AG04450 (cell line): ENCODE measurements at regions not wholly inside any gene's neighbourhood (a gene's known extent, or its start where the extent isn't known, plus 50 kb on each side); places are given as distances from the start of the nearest gene placed in this dataset.

Source experiments
- CTCF ChIA-PET: fragments of 300-600, 350-600 bp; formaldehyde crosslinking; extraction: SDS; loops from one replicate; lab custom pipeline; 2022; ENCODE audit warnings: antibody characterized with exemption, inconsistent platforms; lab: Charles Lee
- POLR2A ChIA-PET: fragments of 350-600 bp; formaldehyde crosslinking; extraction: SDS; loops from one replicate; lab custom pipeline; 2021; ENCODE audit warnings: antibody characterized with exemption, inconsistent platforms; lab: Yijun Ruan, JAX
- DNase-seq: peaks from one replicate; pipeline ENCODE4 v3.0.0-alpha.2; 2011; ENCODE audit warnings: low read depth, low spot score
- H3K27ac ChIP-seq: one replicate; pipeline ENCODE4 v1.5.1; 2012; ENCODE audit warnings: low read depth, low read length, control low read depth
- H3K27me3 ChIP-seq: one replicate; pipeline ENCODE4 v1.6.0; 2012; ENCODE audit warnings: low read length; ENCODE audit not compliant: control insufficient read depth, insufficient read depth
- H3K4me3 ChIP-seq: 2 replicates; pipeline ENCODE4 v1.5.1; 2011; ENCODE audit warnings: mild to moderate bottlenecking, low read depth, low read length, control low read depth
- H3K9me3 ChIP-seq: 2 replicates; pipeline ENCODE4 v1.5.1; 2012; ENCODE audit warnings: low read length; ENCODE audit not compliant: control insufficient read depth, insufficient read depth
- TF ChIP-seq, protein P1 (sequence below): IDR thresholded peaks from 2 replicates; pipeline ENCODE4 v1.5.1; 2011; ENCODE audit warnings: low read depth, low read length, control low read depth, inconsistent platforms

DNA sequence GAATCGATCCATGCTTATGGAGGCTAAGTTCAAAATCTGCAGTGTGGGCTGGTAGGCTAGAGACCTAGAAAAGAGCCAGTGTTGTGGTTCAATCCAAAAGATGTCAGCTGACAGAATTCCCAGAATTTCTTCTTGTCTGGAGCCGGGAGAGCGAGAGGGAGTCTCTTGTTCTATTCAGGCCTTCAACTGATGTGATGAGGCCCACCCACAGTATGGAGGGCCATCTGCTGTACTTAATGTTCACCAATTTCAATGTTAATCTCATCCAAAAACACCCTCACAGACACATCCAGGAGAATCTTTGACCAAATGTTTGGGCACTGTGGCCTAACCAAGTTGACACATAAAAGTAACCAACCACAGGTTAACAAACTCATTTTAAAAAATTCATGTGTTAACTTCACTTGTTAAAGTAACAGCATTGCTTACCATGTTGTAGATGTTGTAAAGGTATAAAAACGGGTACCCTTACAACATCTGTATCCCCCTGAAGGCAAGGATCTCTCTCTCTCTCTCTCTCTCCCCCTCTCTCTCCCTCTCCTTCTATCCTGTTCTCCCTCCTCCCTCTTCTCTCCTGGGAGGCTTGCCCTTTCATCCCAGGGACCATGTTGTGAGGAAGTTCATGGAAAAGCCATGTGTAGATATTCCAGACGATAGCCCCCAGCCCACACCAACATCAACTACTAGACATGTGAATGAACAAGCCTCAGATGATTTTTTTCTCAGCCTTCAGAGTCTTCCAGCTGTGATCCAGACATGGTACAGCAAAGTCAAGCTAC lies 66.4 kb upstream of the CHD2 start:
- no peak for DNase-seq
- ChIA-PET CTCF (no interaction called here), POLR2A (interaction anchor here (3.9 kb wide), 1 partner anchor 48 kb away, joined by 63 read pairs; no protein-coding TSS in a partner anchor)
- no peaks in the 10 kb centered on the region for H3K9me3 ChIP-seq
- TF ChIP-seq, protein P1, sequence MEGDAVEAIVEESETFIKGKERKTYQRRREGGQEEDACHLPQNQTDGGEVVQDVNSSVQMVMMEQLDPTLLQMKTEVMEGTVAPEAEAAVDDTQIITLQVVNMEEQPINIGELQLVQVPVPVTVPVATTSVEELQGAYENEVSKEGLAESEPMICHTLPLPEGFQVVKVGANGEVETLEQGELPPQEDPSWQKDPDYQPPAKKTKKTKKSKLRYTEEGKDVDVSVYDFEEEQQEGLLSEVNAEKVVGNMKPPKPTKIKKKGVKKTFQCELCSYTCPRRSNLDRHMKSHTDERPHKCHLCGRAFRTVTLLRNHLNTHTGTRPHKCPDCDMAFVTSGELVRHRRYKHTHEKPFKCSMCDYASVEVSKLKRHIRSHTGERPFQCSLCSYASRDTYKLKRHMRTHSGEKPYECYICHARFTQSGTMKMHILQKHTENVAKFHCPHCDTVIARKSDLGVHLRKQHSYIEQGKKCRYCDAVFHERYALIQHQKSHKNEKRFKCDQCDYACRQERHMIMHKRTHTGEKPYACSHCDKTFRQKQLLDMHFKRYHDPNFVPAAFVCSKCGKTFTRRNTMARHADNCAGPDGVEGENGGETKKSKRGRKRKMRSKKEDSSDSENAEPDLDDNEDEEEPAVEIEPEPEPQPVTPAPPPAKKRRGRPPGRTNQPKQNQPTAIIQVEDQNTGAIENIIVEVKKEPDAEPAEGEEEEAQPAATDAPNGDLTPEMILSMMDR, result no peak
- H3K4me3 ChIP-seq, result no peak overlapping the region
- no peaks in the 10 kb centered on the region for H3K27me3 ChIP-seq
- peak overlapping the region; percentile 52 for H3K27ac ChIP-seq

DNA sequence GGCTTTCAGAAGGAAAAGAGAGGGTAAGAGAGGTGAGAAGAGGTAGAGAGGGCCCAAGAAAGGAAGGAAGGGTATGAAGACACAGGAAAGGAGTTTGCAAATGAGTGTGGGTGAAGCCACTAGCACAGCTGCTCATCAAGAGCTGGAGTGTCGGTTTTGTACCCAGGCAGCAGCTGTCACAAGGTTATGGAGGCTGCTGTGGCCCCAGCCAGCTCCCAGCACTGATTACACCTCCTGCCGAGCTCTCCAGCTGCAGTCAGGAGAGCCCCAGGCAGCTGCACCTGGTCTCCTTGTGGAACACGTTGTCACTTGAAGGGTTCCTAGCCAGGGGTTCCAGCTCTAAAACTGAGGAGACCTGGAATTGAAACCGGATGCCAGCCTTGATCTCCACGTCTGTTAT lies 60.4 kb upstream of the CHD2 start:
- no peaks in the 10 kb centered on the region for H3K9me3 ChIP-seq
- ChIA-PET POLR2A (interaction anchor here (0.9 kb wide), 1 partner anchor 43 kb away, joined by 3 read pairs; no protein-coding TSS in a partner anchor), CTCF (interaction anchor here (0.5 to 0.7 kb wide), 3 partner anchors 10 to 49 kb away, joined by 3 to 4 read pairs (median 3); no protein-coding TSS in a partner anchor)
- no peak for DNase-seq
- TF ChIP-seq, protein P1, result no peak
- no peak overlapping the region for H3K27ac ChIP-seq
- no peaks in the 10 kb centered on the region for H3K27me3 ChIP-seq
- no peak overlapping the region for H3K4me3 ChIP-seq

DNA sequence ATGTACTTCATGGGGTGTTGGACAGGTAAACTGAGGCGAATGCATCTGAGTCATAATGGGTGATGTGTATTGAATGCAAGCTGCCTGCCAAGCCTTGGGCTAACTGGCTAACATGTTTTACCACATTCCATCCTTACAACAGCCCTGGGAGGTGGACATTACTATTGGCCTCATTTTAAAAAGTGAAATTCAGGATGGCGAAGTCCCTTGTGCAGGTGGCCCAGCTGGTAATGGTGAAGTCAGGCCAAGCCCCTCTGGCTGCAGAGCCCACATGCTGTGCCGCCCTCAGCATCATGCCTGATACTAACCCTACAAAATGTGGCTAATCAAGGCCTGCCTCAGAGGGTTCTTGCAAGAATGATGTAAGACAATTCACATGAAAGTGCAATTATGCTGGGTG lies 60.0 kb upstream of the CHD2 start:
- DNase-seq, result no peak
- Histone ChIP-seq H3K27me3 (no peaks in the 10 kb centered on the region), H3K4me3 (no peak overlapping the region), H3K27ac (no peak overlapping the region), H3K9me3 (no peaks in the 10 kb centered on the region)
- ChIA-PET CTCF (interaction anchor here (0.5 to 0.7 kb wide), 2 partner anchors 31 to 49 kb away, joined by 3 read pairs; no protein-coding TSS in a partner anchor), POLR2A (interaction anchor here (0.9 kb wide), 1 partner anchor 42 kb away, joined by 3 read pairs; no protein-coding TSS in a partner anchor)
- TF ChIP-seq, protein P1, result no peak

DNA sequence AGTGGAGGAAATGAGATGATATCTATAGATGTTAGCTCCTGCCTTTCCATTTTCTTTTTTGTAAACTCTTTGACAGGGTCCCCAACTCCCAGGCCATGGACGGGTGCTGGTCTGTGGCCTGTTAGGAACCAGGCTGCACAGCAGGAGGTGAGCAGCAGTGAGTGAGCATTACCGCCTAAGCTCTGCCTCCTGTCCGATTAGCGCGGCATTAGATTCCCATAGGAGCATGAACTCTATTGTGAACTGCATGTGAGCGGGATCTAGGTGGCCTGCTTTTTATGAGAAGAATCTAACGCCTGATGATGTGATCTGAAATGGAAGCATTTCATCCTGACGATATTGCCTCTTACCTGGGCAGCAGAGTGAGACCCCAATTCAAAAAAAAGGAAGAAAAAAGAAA lies 56.8 kb upstream of the CHD2 start:
- Histone ChIP-seq H3K27me3 (no peaks in the 10 kb centered on the region), H3K9me3 (no peaks in the 10 kb centered on the region), H3K4me3 (no peak overlapping the region), H3K27ac (no peak overlapping the region)
- TF ChIP-seq, protein P1, result no peak
- ChIA-PET CTCF (interaction anchor here (0.7 kb wide), 1 partner anchor 25 kb away, joined by 6 read pairs; no protein-coding TSS in a partner anchor), POLR2A (no interaction called here)
- DNase-seq, result no peak

DNA sequence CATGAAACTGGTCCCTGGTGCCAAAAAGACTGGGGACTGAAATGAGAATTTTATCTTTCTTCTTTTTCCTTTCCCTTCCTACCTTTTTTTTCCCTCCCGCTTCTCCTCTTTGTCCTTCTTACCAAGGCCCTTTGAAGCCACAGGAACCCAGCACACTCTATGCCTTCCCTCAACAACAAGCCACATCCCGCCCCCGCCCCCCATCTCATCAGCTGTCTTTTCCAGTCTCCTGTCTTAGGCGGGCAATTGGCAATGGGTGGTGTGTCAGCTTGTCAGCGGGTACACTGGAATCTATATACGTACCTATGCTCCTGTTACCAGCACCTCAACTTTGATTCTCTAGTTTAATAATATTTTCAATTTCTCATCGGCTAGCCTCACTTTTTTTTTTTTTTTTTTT lies 56.3 kb upstream of the CHD2 start:
- Histone ChIP-seq H3K4me3 (no peak overlapping the region), H3K9me3 (no peaks in the 10 kb centered on the region), H3K27ac (no peak overlapping the region), H3K27me3 (no peaks in the 10 kb centered on the region)
- ChIA-PET CTCF (interaction anchor here (0.7 kb wide), 1 partner anchor 25 kb away, joined by 6 read pairs; no protein-coding TSS in a partner anchor), POLR2A (no interaction called here)
- no peak for DNase-seq
- TF ChIP-seq, protein P1, result no peak
